Upper lobe of right lung (tissue), 1 donor: ENCODE measurements at regions not wholly inside any gene's neighbourhood (a gene's known extent, or its start where the extent isn't known, plus 50 kb on each side); places are given as distances from the start of the nearest gene placed in this dataset.
"Not testable (repeated sequence)": the region's sequence is repeated elsewhere in the genome, so short reads cannot be mapped to it uniquely, and the experiment has no call there.

ENCODE experiments used
- ATAC-seq: fragments of 200-7000 bp; cut with Tn5 transposase; one replicate; pipeline ENCODE4 v1.9.1; 2020; ENCODE audit warnings: mild to moderate bottlenecking, moderate library complexity
- DNase-seq: peaks from one replicate; pipeline ENCODE4 v3.0.0-alpha.2; 2020
- H3K27ac ChIP-seq: fragments of 200-600 bp; one replicate; pipeline ENCODE4 v1.8.0; 2022
- H3K27me3 ChIP-seq: fragments of 200-600 bp; one replicate; pipeline ENCODE4 v1.8.0; 2022; ENCODE audit warnings: mild to moderate bottlenecking
- H3K36me3 ChIP-seq: fragments of 200-600 bp; one replicate; pipeline ENCODE4 v1.8.0; 2022
- H3K4me1 ChIP-seq: fragments of 200-600 bp; one replicate; pipeline ENCODE4 v1.8.0; 2022
- H3K4me3 ChIP-seq: fragments of 200-600 bp; one replicate; pipeline ENCODE4 v1.8.0; 2022; ENCODE audit warnings: mild to moderate bottlenecking
- H3K9me3 ChIP-seq: fragments of 200-600 bp; one replicate; pipeline ENCODE4 v1.8.0; 2022
- intact Hi-C: fragments of 100-400 bp; cut with DNase I; formaldehyde crosslinking; loops from one replicate; pipeline ENCODE4 v1.11.0; 2022
- TF ChIP-seq, protein P1 (sequence below): fragments of 200-600 bp; IDR thresholded peaks from one replicate; pipeline ENCODE4 v1.8.0; 2022; ENCODE audit warnings: antibody characterized with exemption
- donor health status: DM: no; HTN: yes; CAD: no; lungs with severe emphysema.

DNA sequence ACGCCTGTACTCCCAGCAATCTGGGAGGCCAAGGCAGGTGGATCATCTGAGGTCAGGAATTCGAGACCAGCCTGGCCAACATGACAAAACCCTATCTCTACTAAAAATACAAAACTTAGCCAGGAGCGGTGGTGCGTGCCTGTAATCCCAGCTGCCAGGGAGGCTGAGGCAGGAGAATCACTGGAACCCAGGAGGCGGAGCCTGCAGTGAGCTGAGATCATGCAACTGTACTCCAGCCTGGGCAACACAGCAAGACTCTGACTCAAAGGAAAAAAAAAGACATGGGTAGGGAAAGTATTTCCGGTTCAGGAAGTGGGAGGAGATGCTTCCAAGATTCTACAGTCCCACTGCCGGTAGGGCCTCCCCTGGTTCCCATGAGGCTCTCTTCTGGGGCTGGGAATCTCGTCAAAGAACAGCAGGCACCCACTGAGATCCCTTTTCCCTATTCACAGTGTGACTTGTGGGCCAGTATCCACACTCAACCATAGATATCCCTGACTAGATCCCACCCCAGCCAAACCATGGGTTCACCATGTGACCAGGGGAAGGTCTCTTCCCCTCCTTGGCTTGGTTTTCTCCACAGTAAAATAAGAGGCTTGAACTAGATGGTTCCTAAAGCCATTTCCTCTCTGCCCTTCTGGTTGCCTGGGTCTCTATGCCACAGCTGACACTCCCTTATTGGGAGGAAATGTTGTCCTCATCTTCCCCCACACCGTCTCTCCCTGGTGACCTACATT lies 443.3 kb downstream of the BUD13 start:
- Histone ChIP-seq H3K27ac (no peak overlapping the region), H3K4me1 (no peaks in the 10 kb centered on the region), H3K4me3 (no peak overlapping the region), H3K27me3 (peaks cover 4% of the 10 kb centered on the region), H3K36me3 (no peaks in the 10 kb centered on the region), H3K9me3 (no peaks in the 10 kb centered on the region)
- no peak for DNase-seq
- intact Hi-C loops = no loop called here
- no peak for ATAC-seq
- TF ChIP-seq, protein P1, sequence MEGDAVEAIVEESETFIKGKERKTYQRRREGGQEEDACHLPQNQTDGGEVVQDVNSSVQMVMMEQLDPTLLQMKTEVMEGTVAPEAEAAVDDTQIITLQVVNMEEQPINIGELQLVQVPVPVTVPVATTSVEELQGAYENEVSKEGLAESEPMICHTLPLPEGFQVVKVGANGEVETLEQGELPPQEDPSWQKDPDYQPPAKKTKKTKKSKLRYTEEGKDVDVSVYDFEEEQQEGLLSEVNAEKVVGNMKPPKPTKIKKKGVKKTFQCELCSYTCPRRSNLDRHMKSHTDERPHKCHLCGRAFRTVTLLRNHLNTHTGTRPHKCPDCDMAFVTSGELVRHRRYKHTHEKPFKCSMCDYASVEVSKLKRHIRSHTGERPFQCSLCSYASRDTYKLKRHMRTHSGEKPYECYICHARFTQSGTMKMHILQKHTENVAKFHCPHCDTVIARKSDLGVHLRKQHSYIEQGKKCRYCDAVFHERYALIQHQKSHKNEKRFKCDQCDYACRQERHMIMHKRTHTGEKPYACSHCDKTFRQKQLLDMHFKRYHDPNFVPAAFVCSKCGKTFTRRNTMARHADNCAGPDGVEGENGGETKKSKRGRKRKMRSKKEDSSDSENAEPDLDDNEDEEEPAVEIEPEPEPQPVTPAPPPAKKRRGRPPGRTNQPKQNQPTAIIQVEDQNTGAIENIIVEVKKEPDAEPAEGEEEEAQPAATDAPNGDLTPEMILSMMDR = no peak

GRCh38 chr11:116328851-116329250 lies 443.9 kb downstream of the BUD13 start:
- TF ChIP-seq, protein P1 = no peak
- peaks cover 4% of the 10 kb centered on the region for H3K27me3 ChIP-seq
- H3K9me3 ChIP-seq = no peaks in the 10 kb centered on the region
- no peak overlapping the region for H3K27ac ChIP-seq
- DNase-seq (no peak), ATAC-seq (no peak)
- intact Hi-C loops = no loop called here
- H3K4me3 ChIP-seq = no peak overlapping the region
- no peaks in the 10 kb centered on the region for H3K4me1 ChIP-seq
- no peaks in the 10 kb centered on the region for H3K36me3 ChIP-seq

DNA sequence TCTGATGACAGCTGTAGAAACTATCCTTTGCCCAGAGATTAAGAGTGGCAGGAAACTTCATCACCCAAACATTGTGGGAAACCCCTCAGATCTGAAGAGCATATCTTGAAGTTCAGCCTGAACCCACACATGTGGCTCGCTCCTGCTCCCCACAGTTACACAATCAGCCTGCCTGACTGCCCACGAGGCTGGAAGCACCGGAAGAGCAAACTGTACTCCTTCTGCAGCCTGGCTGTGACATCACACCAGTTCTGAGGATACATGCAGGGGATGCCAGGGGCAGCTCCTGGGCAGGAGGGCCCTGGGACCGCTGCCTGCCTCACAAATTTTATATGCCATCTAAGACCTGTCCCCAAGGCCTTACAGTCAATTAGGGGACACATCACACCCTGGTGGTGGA lies 444.4 kb downstream of the BUD13 start:
- Histone ChIP-seq H3K4me3 (no peak overlapping the region), H3K36me3 (no peaks in the 10 kb centered on the region), H3K27me3 (no peaks in the 10 kb centered on the region), H3K27ac (no peak overlapping the region), H3K9me3 (no peaks in the 10 kb centered on the region), H3K4me1 (no peaks in the 10 kb centered on the region)
- TF ChIP-seq, protein P1 = no peak
- ATAC-seq (peak; percentile 56), DNase-seq (no peak)
- intact Hi-C loops = no loop called here

DNA sequence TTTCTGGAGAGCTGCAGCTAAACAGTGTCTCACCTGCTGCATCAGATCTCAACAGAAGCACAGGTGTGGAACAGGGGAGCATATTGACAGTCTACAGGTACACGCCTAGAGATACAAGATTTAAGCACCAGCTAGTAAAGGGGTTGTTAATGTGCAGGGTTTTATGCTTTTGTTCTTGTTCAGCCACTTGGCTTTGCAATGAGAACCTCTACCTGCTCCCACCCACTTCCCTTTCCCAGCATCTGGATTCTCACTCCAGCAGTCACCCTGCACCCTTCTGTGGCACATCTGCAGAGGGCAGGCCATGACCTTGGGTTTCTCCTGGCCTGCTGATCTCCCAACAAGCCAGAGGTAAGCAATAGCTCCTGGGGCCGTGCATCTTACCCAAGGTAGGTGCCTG lies 446.6 kb downstream of the BUD13 start:
- H3K27ac ChIP-seq = no peak overlapping the region

DNA sequence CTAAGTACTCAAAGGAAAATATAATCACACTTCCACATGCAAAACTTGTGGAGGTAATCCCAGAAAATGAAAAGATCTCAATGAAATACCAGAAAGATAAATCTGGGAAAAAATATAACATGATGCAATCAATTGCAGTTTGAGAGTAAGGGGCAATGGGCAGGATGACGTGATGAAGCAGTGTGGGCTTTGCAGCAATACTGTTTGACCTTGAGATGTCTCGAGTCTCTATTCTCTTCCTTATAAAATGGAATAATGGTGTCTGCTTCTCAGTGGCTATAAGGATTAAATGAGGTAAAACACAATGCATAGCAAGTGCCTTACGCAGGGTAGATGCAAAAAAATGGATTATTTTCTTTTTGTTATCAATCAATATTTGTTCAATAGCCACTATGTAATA lies 447.5 kb downstream of the BUD13 start:
- Histone ChIP-seq H3K4me3 (no peak overlapping the region), H3K27me3 (no peaks in the 10 kb centered on the region), H3K36me3 (no peaks in the 10 kb centered on the region), H3K27ac (no peak overlapping the region), H3K9me3 (no peaks in the 10 kb centered on the region), H3K4me1 (no peaks in the 10 kb centered on the region)
- no peak for DNase-seq
- intact Hi-C loops = no loop called here
- no peak for ATAC-seq
- TF ChIP-seq, protein P1 = no peak

More for the DNA sequence above, 446.6 kb downstream of the BUD13 start:
- DNase-seq = no peak
- Histone ChIP-seq H3K9me3 (no peaks in the 10 kb centered on the region), H3K4me3 (no peak overlapping the region), H3K36me3 (no peaks in the 10 kb centered on the region), H3K4me1 (no peaks in the 10 kb centered on the region), H3K27me3 (no peaks in the 10 kb centered on the region)
- ATAC-seq = no peak
- intact Hi-C loops = no loop called here
- TF ChIP-seq, protein P1 = no peak

DNA sequence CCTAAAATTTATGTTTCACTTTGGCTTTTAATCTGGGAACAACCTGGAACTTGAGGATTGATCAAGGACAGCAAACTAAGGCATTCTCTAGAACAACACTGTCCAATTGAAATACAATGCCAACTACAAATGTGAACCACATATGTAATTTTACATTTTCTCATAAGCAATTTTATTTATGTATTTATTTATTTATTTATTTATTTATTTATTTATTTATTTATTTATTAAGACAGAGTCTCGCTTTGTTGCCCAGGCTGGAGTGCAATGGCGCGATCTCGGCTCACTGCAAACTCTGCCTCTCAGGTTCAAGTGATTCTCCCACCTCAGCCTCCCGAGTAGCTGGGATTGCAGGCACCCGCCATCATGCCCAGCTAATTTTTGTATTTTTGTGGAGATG lies 448.7 kb downstream of the BUD13 start:
- H3K4me1 ChIP-seq, ATAC-seq: not testable (repeated sequence)

More for the DNA sequence above, 448.7 kb downstream of the BUD13 start:
- intact Hi-C loops, H3K4me3 ChIP-seq, H3K36me3 ChIP-seq, H3K9me3 ChIP-seq, H3K27ac ChIP-seq, DNase-seq, H3K27me3 ChIP-seq: not testable (repeated sequence)
